HepG2 (cell line): ENCODE measurements at regions not wholly inside any gene's neighbourhood (a gene's known extent, or its start where the extent isn't known, plus 50 kb on each side); places are given as distances from the start of the nearest gene placed in this dataset.
A peak's percentile ranks its signal among the peaks of the same experiment; 100 is the strongest.

Source experiments
- RCOR2 ChIP-seq: IDR thresholded peaks from 2 replicates; pipeline ENCODE4 v1.6.1; 2016; ENCODE audit warnings: missing biosample characterization, missing genetic modification reagents
- SAP130 ChIP-seq: IDR thresholded peaks from 2 replicates; pipeline ENCODE4 v1.6.1; 2016; ENCODE audit warnings: low read depth
- ZNF12 ChIP-seq: sonication (generic); formaldehyde crosslinking; IDR thresholded peaks from 2 replicates; pipeline ENCODE4 v1.5.0; 2020; ENCODE audit warnings: missing genetic modification reagents
- ZNF24 ChIP-seq: fragments of 450-650 bp; IDR thresholded peaks from 2 replicates; pipeline ENCODE4 v1.6.1; 2017; ENCODE audit warnings: antibody characterized with exemption, mild to moderate bottlenecking
- TF ChIP-seq, protein P1 (sequence below): sonication (generic); formaldehyde crosslinking; IDR thresholded peaks from 2 replicates; pipeline ENCODE4 v1.4.0; 2020; ENCODE audit warnings: mild to moderate bottlenecking, missing genetic modification reagents

GRCh38 chr2:100752628-100753333, 67.2 kb upstream of the NPAS2 start (continued):
- TF ChIP-seq, protein P1, sequence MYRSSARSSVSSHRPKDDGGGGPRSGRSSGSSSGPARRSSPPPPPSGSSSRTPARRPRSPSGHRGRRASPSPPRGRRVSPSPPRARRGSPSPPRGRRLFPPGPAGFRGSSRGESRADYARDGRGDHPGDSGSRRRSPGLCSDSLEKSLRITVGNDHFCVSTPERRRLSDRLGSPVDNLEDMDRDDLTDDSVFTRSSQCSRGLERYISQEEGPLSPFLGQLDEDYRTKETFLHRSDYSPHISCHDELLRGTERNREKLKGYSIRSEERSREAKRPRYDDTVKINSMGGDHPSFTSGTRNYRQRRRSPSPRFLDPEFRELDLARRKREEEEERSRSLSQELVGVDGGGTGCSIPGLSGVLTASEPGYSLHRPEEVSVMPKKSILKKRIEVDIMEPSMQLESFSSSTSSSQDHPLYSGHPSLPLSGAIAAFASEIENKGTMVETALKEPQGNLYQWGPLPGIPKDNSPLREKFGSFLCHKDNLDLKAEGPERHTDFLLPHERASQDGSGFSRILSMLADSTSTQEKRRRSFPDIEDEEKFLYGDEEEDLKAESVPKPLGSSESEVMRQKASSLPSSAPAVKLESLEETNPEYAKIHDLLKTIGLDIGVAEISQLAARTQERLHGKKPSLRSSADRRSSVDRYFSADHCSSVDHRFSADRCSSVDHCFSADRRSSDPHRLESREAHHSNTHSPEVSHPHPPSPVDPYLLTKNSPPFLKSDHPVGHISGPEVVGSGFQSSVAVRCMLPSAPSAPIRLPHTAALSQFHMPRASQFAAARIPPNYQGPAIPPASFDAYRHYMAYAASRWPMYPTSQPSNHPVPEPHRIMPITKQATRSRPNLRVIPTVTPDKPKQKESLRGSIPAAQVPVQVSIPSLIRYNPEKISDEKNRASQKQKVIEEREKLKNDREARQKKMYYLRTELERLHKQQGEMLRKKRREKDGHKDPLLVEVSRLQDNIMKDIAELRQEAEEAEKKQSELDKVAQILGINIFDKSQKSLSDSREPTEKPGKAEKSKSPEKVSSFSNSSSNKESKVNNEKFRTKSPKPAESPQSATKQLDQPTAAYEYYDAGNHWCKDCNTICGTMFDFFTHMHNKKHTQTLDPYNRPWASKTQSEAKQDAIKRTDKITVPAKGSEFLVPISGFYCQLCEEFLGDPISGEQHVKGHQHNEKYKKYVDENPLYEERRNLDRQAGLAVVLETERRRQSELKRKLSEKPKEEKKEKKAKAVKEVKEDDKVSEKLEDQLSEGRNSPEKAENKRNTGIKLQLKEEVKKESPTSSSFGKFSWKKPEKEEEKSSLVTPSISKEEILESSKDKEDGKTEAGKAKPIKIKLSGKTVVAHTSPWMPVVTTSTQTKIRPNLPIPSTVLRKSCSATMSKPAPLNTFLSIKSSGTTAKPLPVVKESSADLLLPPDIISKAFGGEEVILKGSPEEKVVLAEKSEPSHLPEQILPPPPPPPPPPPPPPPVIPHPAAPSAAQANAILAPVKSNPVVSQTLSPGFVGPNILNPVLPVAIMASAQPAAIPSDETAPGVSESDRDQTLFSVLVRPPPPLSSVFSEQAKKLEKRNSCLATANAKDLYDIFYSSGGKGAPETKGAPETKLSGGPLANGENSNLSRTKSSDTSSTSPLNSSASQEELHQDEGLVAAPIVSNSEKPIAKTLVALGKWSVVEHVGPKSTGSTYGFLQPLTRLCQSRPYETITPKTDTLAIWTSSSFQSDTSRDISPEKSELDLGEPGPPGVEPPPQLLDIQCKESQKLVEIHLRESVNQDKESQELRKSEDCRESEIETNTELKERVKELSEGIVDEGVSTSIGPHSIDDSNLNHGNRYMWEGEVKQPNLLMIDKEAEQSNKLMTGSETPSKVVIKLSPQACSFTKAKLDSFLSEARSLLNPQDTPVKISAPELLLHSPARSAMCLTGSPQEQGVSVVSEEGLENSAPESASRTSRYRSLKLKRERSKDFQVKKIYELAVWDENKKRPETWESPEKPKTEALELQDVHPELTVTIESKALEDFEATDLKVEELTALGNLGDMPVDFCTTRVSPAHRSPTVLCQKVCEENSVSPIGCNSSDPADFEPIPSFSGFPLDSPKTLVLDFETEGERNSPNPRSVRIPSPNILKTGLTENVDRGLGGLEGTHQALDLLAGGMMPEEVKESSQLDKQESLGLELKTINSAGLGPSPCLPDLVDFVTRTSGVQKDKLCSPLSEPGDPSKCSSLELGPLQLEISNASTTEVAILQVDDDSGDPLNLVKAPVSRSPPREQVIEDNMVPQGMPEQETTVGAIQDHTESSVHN (CRISPR knock-in tag): no peak
- TF ChIP-seq ZNF24 (peak; percentile 17; the same call in 1 of the 2 replicates), ZNF12 (CRISPR knock-in tag) (peak; percentile 88), RCOR2 (peak; percentile 50; the same call in 1 of the 2 replicates), SAP130 (CRISPR knock-in tag) (peak; percentile 44)
